HuH-7.5 (cell line): ENCODE measurements at regions not wholly inside any gene's neighbourhood (a gene's known extent, or its start where the extent isn't known, plus 50 kb on each side); places are given as distances from the start of the nearest gene placed in this dataset.
"Not testable (repeated sequence)": the region's sequence is repeated elsewhere in the genome, so short reads cannot be mapped to it uniquely, and the experiment has no call there.

Experiments used
- DNase-seq: peaks from one replicate; pipeline ENCODE4 v3.0.0; 2011; ENCODE audit warnings: low spot score

- no peak for DNase-seq
Observed at GRCh38 chr10:8128511-8128910, 74.0 kb downstream of the GATA3 start.

- no peak for DNase-seq
Observed at GRCh38 chr10:8129438-8129837, 75.0 kb downstream of the GATA3 start.

- DNase-seq: no peak
Observed at GRCh38 chr10:8130973-8131911, 76.8 kb downstream of the GATA3 start.

GRCh38 chr10:8133146-8133545, 78.7 kb downstream of the GATA3 start:
- no peak for DNase-seq

GRCh38 chr10:8136736-8137135, 82.2 kb downstream of the GATA3 start:
- no peak for DNase-seq

- DNase-seq: no peak
Observed at GRCh38 chr10:8137272-8137681, 82.8 kb downstream of the GATA3 start.

- DNase-seq: no peak
Observed at GRCh38 chr10:8137726-8138125, 83.2 kb downstream of the GATA3 start.

- no peak for DNase-seq
Observed at GRCh38 chr10:8138471-8138870, 84.0 kb downstream of the GATA3 start.

GRCh38 chr10:8144496-8144895, 90.0 kb downstream of the GATA3 start:
- no peak for DNase-seq

- no peak for DNase-seq
Observed at GRCh38 chr10:8146650-8147049, 92.2 kb downstream of the GATA3 start.

GRCh38 chr10:8149991-8150390, 95.5 kb downstream of the GATA3 start:
- DNase-seq: no peak

GRCh38 chr10:8150401-8150905, 96.0 kb downstream of the GATA3 start:
- DNase-seq: no peak

GRCh38 chr10:8151086-8151485, 96.6 kb downstream of the GATA3 start:
- no peak for DNase-seq

- DNase-seq: no peak
Observed at GRCh38 chr10:8156918-8157317, 102.4 kb downstream of the GATA3 start.

- no peak for DNase-seq
Observed at GRCh38 chr10:8158193-8159071, 103.9 kb downstream of the GATA3 start.

- DNase-seq: no peak
Observed at GRCh38 chr10:8159341-8160165, 105.1 kb downstream of the GATA3 start.

GRCh38 chr10:8163824-8164223, 109.3 kb downstream of the GATA3 start:
- DNase-seq: no peak

- not testable (repeated sequence) for DNase-seq
Observed at GRCh38 chr10:8164640-8165039, 110.2 kb downstream of the GATA3 start.

- DNase-seq: no peak
Observed at GRCh38 chr10:8168836-8169235, 114.3 kb downstream of the GATA3 start.

- DNase-seq: no peak
Observed at GRCh38 chr10:8171008-8171407, 116.5 kb downstream of the GATA3 start.

- DNase-seq: no peak
Observed at GRCh38 chr10:8172604-8173003, 118.1 kb downstream of the GATA3 start.
